ENCODE measurements at regions not wholly inside any gene's neighbourhood (a gene's known extent, or its start where the extent isn't known, plus 50 kb on each side); places are given as distances from the start of the nearest gene placed in this dataset.
A peak's percentile ranks its signal among the peaks of the same experiment; 100 is the strongest.
"Not testable (repeated sequence)": the region's sequence is repeated elsewhere in the genome, so short reads cannot be mapped to it uniquely, and the experiment has no call there.

- no peak for DNase-seq (ENCODE audit: low spot score)
Measured at GRCh38 chr21:17738176-17738953, 80.8 kb downstream of the C21orf91 start.

DNA sequence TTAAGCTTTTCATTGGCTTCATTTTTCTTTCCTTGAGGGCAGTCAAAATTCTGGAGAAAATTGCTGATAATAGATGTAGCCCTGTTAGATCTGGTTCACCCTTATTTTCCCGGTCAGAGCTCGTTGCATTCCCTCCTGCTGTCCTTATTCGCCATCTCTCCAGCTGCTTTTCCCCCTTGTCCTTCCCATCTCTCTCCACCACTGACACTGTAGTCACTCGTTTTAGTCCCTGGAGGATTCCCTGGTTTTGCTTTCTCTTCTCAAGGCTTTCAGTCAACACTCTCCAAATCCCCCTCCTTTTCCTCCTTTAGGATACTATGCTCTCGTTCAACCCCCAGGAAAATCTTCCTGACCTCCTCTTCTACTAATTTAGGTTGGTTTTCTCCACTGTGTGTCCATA lies 83.1 kb downstream of the C21orf91 start:
- DNase-seq (ENCODE audit: low spot score), result no peak

GRCh38 chr21:17733209-17733608 lies 85.9 kb downstream of the C21orf91 start:
- DNase-seq (ENCODE audit: low spot score), result no peak

DNA sequence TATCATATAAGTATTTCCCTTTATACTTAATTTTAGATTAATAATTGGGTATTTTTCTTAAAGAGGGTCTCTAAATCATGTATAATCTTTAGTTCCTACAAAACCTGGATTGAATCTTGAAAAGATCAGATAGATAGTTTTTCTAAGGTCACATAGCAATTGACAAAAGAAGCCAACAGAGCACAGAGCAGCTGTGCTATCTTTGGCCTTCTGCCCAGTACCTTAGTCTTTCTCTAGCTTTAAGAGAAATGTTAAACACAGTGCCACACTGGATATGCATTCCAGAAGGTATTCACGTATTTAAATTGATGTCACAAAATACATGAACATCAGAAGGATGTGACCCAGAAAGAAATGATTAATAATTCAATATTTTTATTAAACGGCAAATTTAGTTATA lies 86.8 kb downstream of the C21orf91 start:
- no peak for DNase-seq (ENCODE audit: low spot score)

DNA sequence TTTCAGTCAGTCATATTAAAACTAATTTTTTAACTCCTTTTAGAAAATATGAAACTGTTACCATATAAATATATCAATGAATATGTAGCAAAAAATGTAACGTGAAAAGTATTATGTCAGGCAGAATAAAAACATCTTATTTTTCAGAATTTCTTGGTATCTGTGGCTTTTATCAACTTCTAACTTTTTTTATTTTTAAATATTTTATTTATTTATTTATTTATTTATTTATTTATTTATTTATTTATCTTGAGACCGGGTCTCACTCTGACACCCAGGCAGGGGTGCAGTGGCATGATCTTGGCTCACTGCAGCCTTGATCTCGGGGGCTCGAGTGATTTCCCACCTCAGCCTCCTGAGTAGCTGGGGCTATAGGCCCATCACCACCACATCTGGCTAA lies 87.6 kb downstream of the C21orf91 start:
- no peak for DNase-seq (ENCODE audit: low spot score)

DNA sequence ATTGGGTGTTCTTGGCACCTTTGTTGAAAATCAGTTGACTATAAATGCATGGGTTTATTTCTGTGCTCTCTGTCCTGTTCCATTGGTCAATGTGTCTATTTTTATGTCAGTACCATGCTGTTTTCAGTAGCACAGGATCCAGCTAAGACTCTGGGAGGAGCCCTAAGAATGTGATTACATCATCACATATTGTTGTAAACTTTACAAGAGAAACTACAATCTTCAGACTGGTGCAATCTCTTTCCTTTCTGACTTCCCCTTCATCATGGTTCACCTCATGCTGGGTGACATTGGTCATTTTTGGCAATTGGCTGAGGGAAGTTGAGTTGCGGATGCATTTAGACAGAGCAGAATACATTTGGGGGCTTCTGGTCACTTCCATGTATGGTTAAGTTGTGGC lies 88.4 kb downstream of the C21orf91 start:
- DNase-seq (ENCODE audit: low spot score), result peak; percentile 15

DNA sequence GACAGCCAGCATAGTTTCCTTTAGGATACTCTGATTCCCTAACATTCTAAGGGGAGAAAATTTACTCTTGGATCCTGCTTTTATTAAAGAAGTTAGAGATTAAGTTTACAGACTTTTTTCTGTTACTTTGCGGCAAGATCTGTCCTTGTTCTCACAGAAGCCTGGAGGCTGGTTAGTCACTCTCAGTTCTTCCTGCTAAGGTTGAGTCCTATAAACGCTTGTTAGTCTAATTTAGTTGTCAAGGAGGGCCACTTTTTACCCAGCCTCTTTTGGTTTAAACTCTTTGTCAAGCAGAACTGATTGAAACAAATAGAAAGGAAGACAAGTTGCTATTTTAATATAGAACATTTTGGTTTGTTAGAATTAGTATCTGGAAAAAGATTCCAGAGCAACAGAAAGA lies 89.7 kb downstream of the C21orf91 start:
- DNase-seq (ENCODE audit: low spot score), result no peak

DNA sequence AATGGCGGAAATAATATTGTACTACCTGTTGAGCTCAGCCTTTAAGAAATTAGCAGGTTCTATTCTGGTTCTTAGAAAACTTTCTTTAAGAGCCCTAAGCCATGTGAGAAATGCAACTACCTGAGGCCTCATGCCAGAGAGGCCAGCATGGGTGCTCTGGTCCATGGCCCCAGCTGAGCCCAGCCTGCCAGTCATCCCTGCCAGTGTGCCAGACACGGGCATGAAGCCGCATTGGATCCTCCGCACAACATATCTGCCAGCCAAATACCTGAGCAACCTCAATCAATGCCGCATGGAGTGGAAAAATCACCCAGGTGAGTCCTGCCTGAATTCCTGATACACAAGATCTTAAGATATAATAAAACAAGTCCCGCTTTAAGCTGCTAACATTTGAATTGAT lies 91.8 kb downstream of the C21orf91 start:
- no peak for DNase-seq (ENCODE audit: low spot score)

GRCh38 chr21:17726047-17726829 lies 92.9 kb downstream of the C21orf91 start:
- DNase-seq (ENCODE audit: low spot score), result peak; percentile 7

GRCh38 chr21:17725339-17725738 lies 93.8 kb downstream of the C21orf91 start:
- no peak for DNase-seq (ENCODE audit: low spot score)

- DNase-seq (ENCODE audit: low spot score), result no peak
Measured at GRCh38 chr21:17712887-17713286, 100.2 kb upstream of the BTG3 start.

GRCh38 chr21:17711896-17712295 lies 99.2 kb upstream of the BTG3 start:
- DNase-seq (ENCODE audit: low spot score), result no peak

DNA sequence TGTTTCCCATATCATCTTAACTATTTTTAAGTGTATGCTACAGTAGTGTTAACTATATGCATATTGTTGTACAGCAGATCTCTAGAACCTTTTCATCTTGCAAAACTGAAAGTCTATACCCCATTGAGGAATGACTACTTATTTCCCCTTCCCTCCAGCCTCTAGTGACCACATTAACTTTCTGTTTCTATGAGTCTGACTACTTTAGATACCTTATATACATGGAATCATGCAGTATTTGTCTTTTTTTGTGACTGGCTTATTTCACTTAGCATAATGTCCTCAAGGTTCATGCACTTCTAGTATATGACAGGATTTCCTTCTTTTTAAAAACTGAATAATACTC lies 96.5 kb upstream of the BTG3 start:
- DNase-seq (ENCODE audit: low spot score), result no peak

DNA sequence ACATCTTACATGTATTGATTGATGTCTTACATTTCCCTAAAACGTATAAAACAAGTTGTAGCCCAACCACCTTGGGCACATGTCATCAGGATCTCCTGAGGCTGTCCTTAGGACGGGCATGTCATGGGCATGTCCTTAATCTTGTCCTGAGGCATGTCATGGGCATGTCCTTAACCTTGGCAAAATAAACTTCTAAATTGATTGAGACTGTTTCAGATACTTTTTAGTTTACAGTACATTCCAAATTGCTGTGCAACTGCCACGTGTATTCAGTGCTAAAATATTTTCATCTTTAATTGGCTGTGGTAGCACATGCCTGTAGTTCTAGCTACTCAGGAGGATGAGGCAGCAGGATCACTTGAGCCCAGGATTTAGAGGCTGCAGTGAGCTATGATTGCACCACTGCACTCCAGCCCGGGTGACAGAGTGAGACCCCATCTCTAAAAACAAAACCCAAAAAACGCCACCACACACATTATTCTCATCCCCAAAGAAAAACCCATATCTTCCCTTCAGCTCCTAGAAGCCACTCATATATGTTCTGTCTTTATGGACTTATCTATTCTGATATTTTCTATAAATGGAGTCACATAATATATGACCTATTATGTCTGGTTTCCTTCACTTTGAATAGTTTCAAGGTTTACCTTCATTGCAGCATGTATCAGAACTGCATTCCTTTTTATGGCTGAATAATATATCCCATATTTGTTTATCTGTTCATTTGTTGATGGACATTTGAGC lies 96.0 kb upstream of the BTG3 start:
- DNase-seq (ENCODE audit: low spot score), result no peak

GRCh38 chr21:17699524-17700189 lies 87.0 kb upstream of the BTG3 start:
- DNase-seq (ENCODE audit: low spot score), result no peak

- DNase-seq (ENCODE audit: low spot score), result no peak
Measured at GRCh38 chr21:17697473-17697872, 84.8 kb upstream of the BTG3 start.

DNA sequence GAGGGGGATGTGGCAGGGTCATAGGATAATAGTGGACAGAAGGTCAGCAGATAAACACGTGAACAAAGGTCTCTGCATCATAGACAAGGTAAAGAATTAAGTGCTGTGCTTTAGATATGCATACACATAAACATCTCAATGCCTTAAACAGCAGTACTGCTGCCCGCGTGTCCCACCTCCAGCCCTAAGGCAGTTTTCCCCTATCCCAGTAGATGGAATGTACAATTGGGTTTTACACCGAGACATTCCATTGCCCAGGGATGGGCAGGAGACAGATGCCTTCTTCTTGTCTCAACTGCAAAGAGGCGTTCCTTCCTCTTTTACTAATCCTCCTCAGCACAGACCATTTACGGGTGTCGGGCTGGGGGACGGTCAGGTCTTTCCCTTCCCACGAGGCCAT lies 81.7 kb upstream of the BTG3 start:
- not testable (repeated sequence) for DNase-seq (ENCODE audit: low spot score)

- DNase-seq (ENCODE audit: low spot score), result no peak
Measured at GRCh38 chr21:17693801-17694200, 81.1 kb upstream of the BTG3 start.

GRCh38 chr21:17690078-17690494 lies 77.4 kb upstream of the BTG3 start:
- DNase-seq (ENCODE audit: low spot score), result no peak

GRCh38 chr21:17688912-17689874 lies 76.5 kb upstream of the BTG3 start:
- no peak for DNase-seq (ENCODE audit: low spot score)

DNA sequence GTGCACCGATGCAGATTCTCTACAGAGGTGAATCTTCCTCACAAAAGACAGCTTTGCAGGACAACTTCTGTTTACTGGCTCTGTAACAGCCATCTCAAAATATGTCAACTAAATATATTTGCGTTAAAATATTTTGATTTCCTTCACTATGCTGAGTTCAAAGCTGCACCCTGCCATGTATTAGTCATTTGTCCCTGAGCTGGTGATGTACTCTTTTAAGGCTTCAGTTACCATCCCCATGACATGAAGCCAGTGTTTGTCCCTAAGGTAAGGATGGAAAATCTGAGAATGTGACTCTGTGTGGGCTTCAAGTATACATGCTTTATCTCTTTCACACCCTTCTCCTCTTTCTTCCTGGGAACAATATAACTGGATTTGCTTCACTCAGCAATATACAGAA lies 70.2 kb upstream of the BTG3 start:
- no peak for DNase-seq (ENCODE audit: low spot score)

Measured in AG08395 (cell line).